OCI-LY3 (cell line): ENCODE measurements at regions not wholly inside any gene's neighbourhood (a gene's known extent, or its start where the extent isn't known, plus 50 kb on each side); places are given as distances from the start of the nearest gene placed in this dataset.

ENCODE experiments used
- H2AFZ ChIP-seq: fragments of 200-600, 300-600 bp; shearing (Covaris generic); 2 replicates; pipeline ENCODE4 v1.6.0; 2014; ENCODE audit warnings: antibody characterized with exemption, low read depth, low read length
- H3K27ac ChIP-seq: fragments of 200-600, 300-600 bp; sonication (generic); 2 replicates; pipeline ENCODE4 v1.5.1; 2014; ENCODE audit warnings: mild to moderate bottlenecking, low read length, moderate library complexity, mixed read lengths
- H3K27me3 ChIP-seq: fragments of 200-600, 300-600 bp; sonication (generic); 2 replicates; pipeline ENCODE4 v1.6.1; 2014; ENCODE audit warnings: low read depth, low read length, mixed read lengths
- H3K36me3 ChIP-seq: fragments of 200-600, 300-600 bp; sonication (generic); replicated peaks from 2 replicates; pipeline ENCODE3; 2014; ENCODE audit warnings: low read depth, low read length, mixed read lengths
- H3K4me1 ChIP-seq: fragments of 300-600, 200-600 bp; sonication (generic); 2 replicates; pipeline ENCODE4 v1.6.1; 2014; ENCODE audit warnings: low read length, mixed read lengths
- H3K4me2 ChIP-seq: fragments of 200-600, 300-600 bp; sonication (generic); 2 replicates; pipeline ENCODE4 v1.6.1; 2014; ENCODE audit warnings: low read length, mixed read lengths
- H3K4me3 ChIP-seq: fragments of 300-600, 200-600 bp; sonication (generic); 2 replicates; pipeline ENCODE4 v1.5.1; 2014; ENCODE audit warnings: antibody characterized with exemption, mild to moderate bottlenecking, low read length, moderate library complexity
- H3K79me2 ChIP-seq: fragments of 300-600, 200-600 bp; shearing (Covaris generic); 2 replicates; pipeline ENCODE4 v1.6.1; 2014; ENCODE audit warnings: mild to moderate bottlenecking, low read length, mixed read lengths
- H3K9ac ChIP-seq: fragments of 300-600, 200-600 bp; shearing (Covaris generic); 2 replicates; pipeline ENCODE4 v1.6.0; 2014; ENCODE audit warnings: mild to moderate bottlenecking, low read length, moderate library complexity
- H3K9me3 ChIP-seq: fragments of 200-600, 300-600 bp; shearing (Covaris generic); 2 replicates; pipeline ENCODE4 v1.6.1; 2014; ENCODE audit warnings: low read length, mixed read lengths; ENCODE audit not compliant: insufficient read depth
- H4K20me1 ChIP-seq: fragments of 200-600, 300-600 bp; sonication (generic); 2 replicates; pipeline ENCODE4 v1.6.1; 2016; ENCODE audit warnings: low read length, mixed read lengths; ENCODE audit not compliant: insufficient read depth
- CTCF ChIP-seq: fragments of 200-600, 300-600 bp; sonication (generic); IDR thresholded peaks from 2 replicates; pipeline ENCODE4 v1.5.1; 2014; ENCODE audit warnings: antibody characterized with exemption, low read length, low read depth
- EZH2phosphoT487 ChIP-seq: fragments of 200-600 bp; shearing (Covaris generic); IDR thresholded peaks from 2 replicates; pipeline ENCODE4 v1.6.1; 2018; ENCODE audit warnings: antibody characterized with exemption, mixed run types, low read depth

GRCh38 chr4:144582975-144583374 is 63.0 kb upstream of the HHIP start:
- TF ChIP-seq EZH2phosphoT487, result no peak
- no peak for TF ChIP-seq CTCF
- Histone ChIP-seq H3K27me3 (no peaks in the 10 kb centered on the region), H3K9me3 (no peaks in the 10 kb centered on the region), H4K20me1 (no peaks in the 10 kb centered on the region), H3K36me3 (no peaks in the 10 kb centered on the region), H3K4me3 (no peak overlapping the region), H3K79me2 (no peaks in the 10 kb centered on the region), H3K9ac (no peak overlapping the region), H3K4me2 (no peak overlapping the region), H2AFZ (no peak overlapping the region), H3K4me1 (no peaks in the 10 kb centered on the region), H3K27ac (no peak overlapping the region)

DNA sequence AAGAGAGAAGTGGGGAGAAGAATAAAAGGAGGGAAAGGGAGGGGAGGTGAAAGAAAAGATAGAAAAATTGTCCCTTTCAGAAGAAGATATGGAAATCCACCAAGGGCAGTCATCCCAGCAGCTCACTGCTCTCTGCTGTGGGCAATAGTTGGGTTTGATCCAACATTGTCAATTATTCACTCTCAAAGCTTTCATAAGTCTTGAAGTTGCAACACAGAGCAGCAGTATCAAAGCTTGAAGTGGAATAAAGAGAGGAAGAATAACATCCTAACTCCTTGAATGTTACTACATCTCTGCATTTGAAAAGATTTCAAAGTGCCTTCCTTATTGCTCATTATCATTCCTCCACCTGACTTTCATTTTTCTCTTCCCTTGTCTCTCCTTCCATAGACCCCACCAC is 62.3 kb upstream of the HHIP start:
- H3K4me2 ChIP-seq, result no peak overlapping the region
- H3K36me3 ChIP-seq, result no peaks in the 10 kb centered on the region
- H3K27me3 ChIP-seq, result no peaks in the 10 kb centered on the region
- no peaks in the 10 kb centered on the region for H4K20me1 ChIP-seq
- no peaks in the 10 kb centered on the region for H3K79me2 ChIP-seq
- H2AFZ ChIP-seq, result no peak overlapping the region
- no peaks in the 10 kb centered on the region for H3K9me3 ChIP-seq
- no peak overlapping the region for H3K4me3 ChIP-seq
- H3K9ac ChIP-seq, result no peak overlapping the region
- no peak for TF ChIP-seq EZH2phosphoT487
- no peak for TF ChIP-seq CTCF
- no peaks in the 10 kb centered on the region for H3K4me1 ChIP-seq
- no peak overlapping the region for H3K27ac ChIP-seq

DNA sequence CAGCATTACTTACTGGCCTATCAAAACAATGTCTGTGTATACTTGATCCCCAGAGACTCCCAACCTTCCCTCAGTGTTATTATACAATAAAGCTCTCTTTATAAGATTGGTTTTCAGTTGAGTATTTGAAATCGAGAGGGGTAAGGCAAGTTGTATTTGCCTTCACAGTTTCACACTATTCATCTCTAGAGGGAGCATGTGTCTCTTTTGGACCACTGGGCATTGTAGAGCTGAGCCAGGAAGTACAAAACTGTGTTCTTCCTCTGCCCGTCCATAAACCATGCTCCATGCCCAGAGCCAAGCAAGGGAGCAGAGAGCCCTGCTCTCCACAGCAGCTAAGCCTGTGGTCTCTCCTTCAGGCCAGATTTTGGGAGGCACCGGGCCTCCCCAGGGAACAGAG is 61.5 kb upstream of the HHIP start:
- Histone ChIP-seq H3K4me3 (no peak overlapping the region), H3K36me3 (no peaks in the 10 kb centered on the region), H3K4me2 (no peak overlapping the region), H2AFZ (peak overlapping the region; percentile 62; the same call in 1 of the 2 replicates), H3K79me2 (no peaks in the 10 kb centered on the region), H3K27me3 (no peaks in the 10 kb centered on the region), H3K27ac (no peak overlapping the region), H3K9me3 (no peaks in the 10 kb centered on the region), H3K9ac (no peak overlapping the region), H3K4me1 (no peaks in the 10 kb centered on the region), H4K20me1 (no peaks in the 10 kb centered on the region)
- TF ChIP-seq EZH2phosphoT487 (no peak), CTCF (peak; percentile 42)

DNA sequence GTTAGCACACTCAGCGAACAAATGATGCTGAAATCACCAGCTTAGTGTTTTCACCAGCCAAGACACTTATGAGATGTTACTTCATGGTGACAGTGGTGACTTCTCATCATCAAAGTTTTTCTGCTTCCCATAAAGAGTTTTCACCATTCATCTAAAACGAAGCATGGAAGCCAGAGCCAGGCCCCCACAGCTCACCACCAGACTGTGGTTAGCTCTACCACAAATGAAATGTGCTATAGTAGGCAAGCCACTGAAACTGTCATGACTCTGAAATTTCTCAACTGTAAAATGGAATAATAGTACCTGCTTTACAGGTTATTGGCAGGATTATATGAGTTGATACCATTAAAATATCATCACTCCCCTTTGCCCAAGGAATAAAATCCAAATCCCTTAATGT is 56.4 kb upstream of the HHIP start:
- no peak overlapping the region; the same call in 1 of the 2 replicates for H2AFZ ChIP-seq
- no peak overlapping the region for H3K4me3 ChIP-seq
- no peaks in the 10 kb centered on the region for H3K9me3 ChIP-seq
- H3K9ac ChIP-seq, result no peak overlapping the region
- H3K79me2 ChIP-seq, result no peaks in the 10 kb centered on the region
- H3K36me3 ChIP-seq, result no peaks in the 10 kb centered on the region
- peaks cover 6% of the 10 kb centered on the region; the same call in 1 of the 2 replicates for H3K4me1 ChIP-seq
- no peaks in the 10 kb centered on the region for H4K20me1 ChIP-seq
- no peak overlapping the region for H3K4me2 ChIP-seq
- H3K27me3 ChIP-seq, result no peaks in the 10 kb centered on the region
- TF ChIP-seq CTCF (no peak), EZH2phosphoT487 (no peak)
- H3K27ac ChIP-seq, result no peak overlapping the region
